ENCODE measurements at regions not wholly inside any gene's neighbourhood (a gene's known extent, or its start where the extent isn't known, plus 50 kb on each side); places are given as distances from the start of the nearest gene placed in this dataset.

DNA sequence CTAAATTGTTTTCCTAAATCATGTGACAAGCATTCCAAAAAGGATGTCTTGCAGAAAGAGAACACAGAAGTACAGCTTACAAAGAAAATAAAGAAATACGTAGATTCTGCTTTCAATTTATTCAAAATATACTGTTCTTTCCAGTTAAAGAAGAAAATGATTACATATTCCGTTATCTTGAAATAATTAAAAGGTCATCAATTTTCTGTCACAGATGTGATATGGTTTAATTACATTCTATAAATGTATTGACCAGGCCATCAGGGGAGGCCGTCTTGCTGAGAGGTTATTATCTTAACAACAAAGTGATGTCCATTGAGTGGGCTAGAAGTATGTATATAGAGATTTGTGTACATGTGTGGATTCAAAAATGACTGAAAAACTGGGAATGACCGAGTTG is 432.9 kb downstream of the SETD4 start:
- ATAC-seq = no peak
- 82 to 89% (median 86%) methylated on average over 4 of the region's 4 CpGs for WGBS, 4 donors
- no peak overlapping the region for H3K4me3 ChIP-seq

DNA sequence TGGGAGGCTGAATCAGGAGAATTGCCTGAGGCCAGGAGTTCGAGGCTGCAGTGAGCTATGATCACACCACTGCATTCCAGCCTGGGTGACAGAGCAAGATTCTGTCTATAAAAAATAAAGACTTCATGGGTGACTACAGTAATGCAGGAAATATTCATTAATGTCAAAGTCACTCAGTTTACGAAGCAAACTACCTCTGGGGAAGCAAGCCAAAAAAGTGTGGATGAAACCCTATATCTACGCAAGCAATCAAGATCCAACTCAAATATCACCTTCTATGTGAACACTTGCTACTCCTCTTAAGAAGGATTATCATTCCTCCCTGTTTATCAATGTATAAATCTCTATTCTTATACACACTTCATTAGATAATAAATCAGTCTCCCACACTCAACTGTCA is 434.8 kb downstream of the SETD4 start:
- Histone ChIP-seq H3K27me3 (peaks cover 0 to 4% (median 0%) of the 10 kb centered on the region in 9 donors), H3K27ac (no peak overlapping the region), H3K9me3 (peaks cover 0 to 11% (median 2%) of the 10 kb centered on the region in 12 donors), H3K4me3 (no peak overlapping the region), H3K36me3 (no peaks in the 10 kb centered on the region), H3K4me1 (no peaks in the 10 kb centered on the region)
- TF ChIP-seq, protein P1, sequence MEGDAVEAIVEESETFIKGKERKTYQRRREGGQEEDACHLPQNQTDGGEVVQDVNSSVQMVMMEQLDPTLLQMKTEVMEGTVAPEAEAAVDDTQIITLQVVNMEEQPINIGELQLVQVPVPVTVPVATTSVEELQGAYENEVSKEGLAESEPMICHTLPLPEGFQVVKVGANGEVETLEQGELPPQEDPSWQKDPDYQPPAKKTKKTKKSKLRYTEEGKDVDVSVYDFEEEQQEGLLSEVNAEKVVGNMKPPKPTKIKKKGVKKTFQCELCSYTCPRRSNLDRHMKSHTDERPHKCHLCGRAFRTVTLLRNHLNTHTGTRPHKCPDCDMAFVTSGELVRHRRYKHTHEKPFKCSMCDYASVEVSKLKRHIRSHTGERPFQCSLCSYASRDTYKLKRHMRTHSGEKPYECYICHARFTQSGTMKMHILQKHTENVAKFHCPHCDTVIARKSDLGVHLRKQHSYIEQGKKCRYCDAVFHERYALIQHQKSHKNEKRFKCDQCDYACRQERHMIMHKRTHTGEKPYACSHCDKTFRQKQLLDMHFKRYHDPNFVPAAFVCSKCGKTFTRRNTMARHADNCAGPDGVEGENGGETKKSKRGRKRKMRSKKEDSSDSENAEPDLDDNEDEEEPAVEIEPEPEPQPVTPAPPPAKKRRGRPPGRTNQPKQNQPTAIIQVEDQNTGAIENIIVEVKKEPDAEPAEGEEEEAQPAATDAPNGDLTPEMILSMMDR (IDR thresholded peaks at IDR 0.05) = no peak
- no peak for TF ChIP-seq POLR2A (IDR thresholded peaks at IDR 0.05)
- whole genome bisulfite sequencing, 4 donors = 76 to 84% (median 81%) methylated on average over 3 of the region's 3 CpGs
- no peak for DNase-seq
- intact Hi-C loops (cut with DNase I) = no loop called here
- no peak for ATAC-seq

More for the DNA sequence above, 432.9 kb downstream of the SETD4 start:
- no peaks in the 10 kb centered on the region for H3K9me3 ChIP-seq
- TF ChIP-seq POLR2A (IDR thresholded peaks at IDR 0.05) = no peak
- TF ChIP-seq, protein P1 (IDR thresholded peaks at IDR 0.05) = no peak
- no peak for DNase-seq
- no peaks in the 10 kb centered on the region for H3K4me1 ChIP-seq
- intact Hi-C loops (cut with DNase I) = no loop called here
- H3K36me3 ChIP-seq = no peaks in the 10 kb centered on the region
- H3K27ac ChIP-seq = no peak overlapping the region
- peaks cover 0 to 4% (median 0%) of the 10 kb centered on the region in 9 donors for H3K27me3 ChIP-seq

DNA sequence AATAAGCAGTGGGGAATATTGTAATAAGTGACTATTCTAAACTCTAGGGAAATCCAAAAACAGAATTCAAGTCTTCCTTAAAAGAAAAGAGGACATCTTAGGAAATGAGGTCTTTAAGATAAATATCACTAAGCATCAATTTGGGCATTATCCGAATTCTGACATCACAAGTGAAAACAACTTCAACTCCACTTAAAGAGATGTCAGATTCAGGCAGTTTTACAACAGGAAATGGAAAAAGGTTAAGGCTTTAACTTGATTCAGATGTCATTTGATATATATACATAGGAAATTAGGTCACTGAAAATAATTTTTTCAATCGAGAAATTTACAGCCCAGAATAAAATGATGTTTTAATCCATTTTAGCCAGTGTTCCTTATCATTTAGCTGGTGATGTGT is 435.4 kb downstream of the SETD4 start:
- no peak for TF ChIP-seq POLR2A (IDR thresholded peaks at IDR 0.05)
- TF ChIP-seq, protein P1 (IDR thresholded peaks at IDR 0.05) = no peak
- H3K4me3 ChIP-seq = no peak overlapping the region
- no peak for ATAC-seq
- intact Hi-C loops (cut with DNase I) = no loop called here
- 37 to 57% (median 44%) methylated on average over 2 of the region's 2 CpGs for WGBS, 4 donors
- H3K36me3 ChIP-seq = no peaks in the 10 kb centered on the region
- no peaks in the 10 kb centered on the region for H3K4me1 ChIP-seq
- H3K9me3 ChIP-seq = peaks cover 0 to 11% (median 2%) of the 10 kb centered on the region in 12 donors
- H3K27me3 ChIP-seq = peaks cover 0 to 4% (median 0%) of the 10 kb centered on the region in 9 donors
- no peak overlapping the region for H3K27ac ChIP-seq
- no peak for DNase-seq

DNA sequence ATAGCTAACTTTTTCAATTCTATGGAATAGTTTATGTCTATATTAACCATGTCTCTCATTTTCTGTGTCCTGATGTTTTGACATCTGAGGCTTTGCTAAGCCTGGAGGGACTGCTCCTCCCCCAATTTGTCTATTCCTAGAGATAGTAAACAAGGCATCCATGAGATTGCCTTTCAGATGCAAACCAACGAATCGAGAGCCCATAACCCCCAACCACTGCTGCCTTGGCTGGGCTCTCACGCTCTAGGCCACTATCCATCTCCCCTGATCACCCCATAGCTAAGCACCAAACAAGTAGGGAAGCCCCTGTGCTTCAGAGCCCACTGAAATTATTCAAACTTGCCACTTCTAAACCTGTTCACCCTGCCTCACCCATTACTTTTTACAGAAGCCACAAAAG is 437.7 kb downstream of the SETD4 start:
- Histone ChIP-seq H3K27ac (no peak overlapping the region), H3K36me3 (no peaks in the 10 kb centered on the region), H3K4me1 (no peaks in the 10 kb centered on the region), H3K27me3 (peaks cover 0 to 5% (median 0%) of the 10 kb centered on the region in 9 donors), H3K9me3 (peaks cover 0 to 11% (median 2%) of the 10 kb centered on the region in 12 donors), H3K4me3 (no peak overlapping the region)
- no peak for TF ChIP-seq POLR2A (IDR thresholded peaks at IDR 0.05)
- TF ChIP-seq, protein P1 (IDR thresholded peaks at IDR 0.05) = no peak
- 71 to 79% (median 78%) methylated on average over 3 of the region's 3 CpGs for WGBS, 4 donors
- intact Hi-C loops (cut with DNase I) = no loop called here
- DNase-seq = no peak
- no peak for ATAC-seq

All from heart left ventricle (tissue), 16 donors.